Activated T-cell treated with anti-CD3 and anti-CD28 coated beads, Interleukin-2, amount 50 U/mL, for 24 hours (primary cell): ENCODE measurements at regions not wholly inside any gene's neighbourhood (a gene's known extent, or its start where the extent isn't known, plus 50 kb on each side); places are given as distances from the start of the nearest gene placed in this dataset.

Experiments used
- DNase-seq: peaks from one replicate; pipeline ENCODE4 v3.0.0-alpha.2; 2020
- H3K27ac Mint-ChIP-seq: 2 replicates; pipeline ENCODE4 v1.8.0; 2020; ENCODE audit warnings: mild to moderate bottlenecking, mixed read lengths
- H3K27me3 Mint-ChIP-seq: 2 replicates; pipeline ENCODE4 v1.8.0; 2020; ENCODE audit warnings: mixed read lengths
- H3K36me3 Mint-ChIP-seq: 2 replicates; pipeline ENCODE4 v1.8.0; 2020; ENCODE audit warnings: low read depth, mixed read lengths
- H3K4me1 Mint-ChIP-seq: 2 replicates; pipeline ENCODE4 v1.8.0; 2020; ENCODE audit warnings: low read depth, mixed read lengths
- H3K4me3 Mint-ChIP-seq: 2 replicates; pipeline ENCODE4 v1.8.0; 2020; ENCODE audit warnings: mild to moderate bottlenecking, moderate library complexity, mixed read lengths
- H3K9me3 Mint-ChIP-seq: 2 replicates; pipeline ENCODE4 v1.8.0; 2020; ENCODE audit warnings: mixed read lengths

DNA sequence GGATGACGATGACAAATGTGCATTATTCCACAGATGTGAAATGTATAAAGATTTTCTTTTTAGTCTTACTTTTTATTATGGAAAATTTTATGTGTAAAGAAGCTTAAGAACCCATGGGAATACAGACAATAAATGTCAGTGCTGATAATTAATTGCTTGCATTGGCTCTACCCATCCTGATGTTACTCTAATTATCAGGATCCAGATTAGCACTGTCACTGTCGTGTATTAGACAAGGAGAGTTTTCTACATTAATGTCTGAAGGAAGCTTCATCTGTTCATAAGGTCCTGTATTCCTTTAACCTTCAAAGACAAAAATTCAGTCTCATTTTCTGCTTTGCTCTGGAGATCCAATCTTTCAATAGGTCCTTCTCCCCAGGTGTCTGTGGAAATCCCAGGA, 259.1 kb upstream of the ADAMTS5 start:
- H3K27ac Mint-ChIP-seq: no peak overlapping the region
- no peaks in the 10 kb centered on the region for H3K27me3 Mint-ChIP-seq
- no peak for DNase-seq
- no peak overlapping the region for H3K4me3 Mint-ChIP-seq
- H3K36me3 Mint-ChIP-seq: no peaks in the 10 kb centered on the region
- H3K9me3 Mint-ChIP-seq: peaks cover 3% of the 10 kb centered on the region
- H3K4me1 Mint-ChIP-seq: no peaks in the 10 kb centered on the region

DNA sequence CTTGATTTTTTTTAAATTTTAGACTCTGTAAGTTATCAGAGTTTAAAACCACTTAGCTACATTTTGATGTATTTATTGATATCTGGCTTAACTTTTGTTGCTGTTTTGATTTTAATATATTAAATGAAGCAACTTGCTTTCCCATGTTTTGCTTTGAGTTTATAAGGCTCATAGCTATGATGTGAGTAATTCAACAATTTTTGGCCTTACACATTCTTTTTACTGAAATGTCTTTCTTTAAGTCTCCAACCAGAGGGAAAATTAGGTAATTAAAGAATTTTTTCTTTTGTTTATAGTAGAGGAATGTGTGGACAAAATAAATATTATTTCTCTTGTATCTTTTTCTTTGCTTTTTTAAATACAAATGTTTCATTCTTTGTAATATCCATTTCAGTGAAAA, 258.3 kb upstream of the ADAMTS5 start:
- DNase-seq: no peak
- H3K27me3 Mint-ChIP-seq: no peaks in the 10 kb centered on the region
- no peaks in the 10 kb centered on the region for H3K36me3 Mint-ChIP-seq
- peaks cover 3% of the 10 kb centered on the region for H3K9me3 Mint-ChIP-seq
- no peaks in the 10 kb centered on the region for H3K4me1 Mint-ChIP-seq
- H3K27ac Mint-ChIP-seq: no peak overlapping the region
- H3K4me3 Mint-ChIP-seq: no peak overlapping the region

- H3K27ac Mint-ChIP-seq: no peak overlapping the region
- DNase-seq: no peak
- H3K27me3 Mint-ChIP-seq: no peaks in the 10 kb centered on the region
- H3K36me3 Mint-ChIP-seq: no peaks in the 10 kb centered on the region
- H3K9me3 Mint-ChIP-seq: peaks cover 3% of the 10 kb centered on the region
- H3K4me3 Mint-ChIP-seq: no peak overlapping the region
- H3K4me1 Mint-ChIP-seq: no peaks in the 10 kb centered on the region
Measured at GRCh38 chr21:27224169-27224568, 257.3 kb upstream of the ADAMTS5 start.

DNA sequence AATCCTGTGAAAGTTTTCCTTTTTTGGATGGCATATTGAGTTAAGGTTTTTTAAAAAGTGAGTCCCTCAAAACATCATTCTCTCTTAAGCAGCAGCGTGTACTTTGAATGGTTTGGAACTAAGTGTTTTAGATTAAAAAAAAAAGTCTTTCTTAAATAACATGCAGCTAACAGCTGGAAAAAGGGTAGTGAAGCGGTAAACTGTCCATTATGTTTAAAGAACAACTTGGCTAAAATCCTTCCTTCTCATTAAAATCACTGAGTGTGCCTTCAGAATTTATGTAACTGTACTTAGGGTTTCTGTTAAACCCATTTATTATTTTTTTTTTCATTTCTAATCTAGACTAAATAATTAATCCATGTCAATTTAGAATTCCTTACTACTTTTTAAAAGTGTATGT, 254.2 kb upstream of the ADAMTS5 start:
- Mint-ChIP-seq H3K9me3 (peaks cover 18% of the 10 kb centered on the region), H3K4me1 (no peaks in the 10 kb centered on the region), H3K27ac (no peak overlapping the region), H3K27me3 (no peaks in the 10 kb centered on the region), H3K4me3 (no peak overlapping the region), H3K36me3 (no peaks in the 10 kb centered on the region)
- no peak for DNase-seq

DNA sequence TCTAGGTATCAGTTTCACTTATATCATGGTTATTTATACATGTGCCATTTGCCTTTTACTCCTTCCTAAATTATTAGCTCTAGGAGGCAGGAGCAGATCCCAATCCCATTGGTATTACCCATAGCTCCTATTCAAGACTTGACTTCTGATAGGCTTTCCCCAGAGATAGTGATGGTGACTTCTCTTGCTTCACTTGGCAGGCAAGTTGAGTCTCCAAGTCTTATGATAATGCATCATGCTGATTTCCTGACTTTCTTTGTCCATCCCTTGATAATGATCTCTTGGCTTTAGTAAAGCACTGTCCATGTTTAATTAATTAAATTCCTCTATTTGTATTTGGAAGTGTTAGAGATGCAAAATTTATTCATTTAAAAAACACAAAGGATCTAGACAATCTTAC, 253.5 kb upstream of the ADAMTS5 start:
- H3K27ac Mint-ChIP-seq: no peak overlapping the region
- H3K27me3 Mint-ChIP-seq: no peaks in the 10 kb centered on the region
- DNase-seq: no peak
- no peak overlapping the region for H3K4me3 Mint-ChIP-seq
- no peaks in the 10 kb centered on the region for H3K4me1 Mint-ChIP-seq
- H3K9me3 Mint-ChIP-seq: peaks cover 18% of the 10 kb centered on the region
- no peaks in the 10 kb centered on the region for H3K36me3 Mint-ChIP-seq

DNA sequence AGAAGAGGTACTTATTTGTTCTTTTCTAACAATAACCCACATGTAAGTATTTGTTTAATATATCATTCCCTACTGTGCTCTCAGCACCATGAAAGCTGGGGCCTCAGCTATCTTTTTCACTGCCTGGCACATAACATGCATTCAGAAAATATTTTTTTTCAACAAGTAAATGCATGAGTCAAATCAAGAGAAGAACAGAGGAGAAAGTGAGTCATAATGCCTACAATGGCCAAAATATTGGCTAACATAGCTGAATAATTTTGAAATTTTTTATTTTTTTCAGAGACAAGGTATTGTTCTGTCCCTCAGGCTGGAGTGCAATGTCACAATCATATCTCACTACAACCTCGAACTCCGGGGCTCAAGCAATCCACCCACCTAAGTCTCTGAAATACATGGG, 252.2 kb upstream of the ADAMTS5 start:
- Mint-ChIP-seq H3K27me3 (no peaks in the 10 kb centered on the region), H3K36me3 (no peaks in the 10 kb centered on the region), H3K9me3 (peaks cover 18% of the 10 kb centered on the region), H3K4me3 (no peak overlapping the region), H3K27ac (no peak overlapping the region), H3K4me1 (no peaks in the 10 kb centered on the region)
- DNase-seq: no peak

DNA sequence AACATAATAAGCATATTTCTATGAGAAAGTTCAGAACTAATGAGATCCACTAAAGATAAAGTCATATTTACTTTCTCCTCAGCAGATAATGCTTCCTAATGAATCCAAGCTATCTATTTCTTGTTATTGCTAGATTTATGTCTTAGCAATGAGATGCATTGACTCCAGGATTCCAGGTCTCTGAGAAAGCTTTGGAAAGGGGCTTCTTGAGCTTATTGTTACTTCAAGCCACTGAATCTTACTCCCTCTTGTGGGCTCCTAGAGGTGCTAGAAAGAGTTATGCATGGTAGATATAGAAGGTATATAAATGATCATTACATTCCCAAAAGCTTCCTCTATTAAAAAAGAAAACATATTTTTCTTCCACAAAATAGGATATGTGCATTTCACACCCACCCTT, 246.4 kb upstream of the ADAMTS5 start:
- Mint-ChIP-seq H3K4me1 (no peaks in the 10 kb centered on the region), H3K36me3 (no peaks in the 10 kb centered on the region), H3K4me3 (no peak overlapping the region), H3K27ac (no peak overlapping the region), H3K9me3 (peaks cover 9% of the 10 kb centered on the region), H3K27me3 (no peaks in the 10 kb centered on the region)
- no peak for DNase-seq

GRCh38 chr21:27212441-27212840, 245.6 kb upstream of the ADAMTS5 start:
- no peak overlapping the region for H3K27ac Mint-ChIP-seq
- no peaks in the 10 kb centered on the region for H3K4me1 Mint-ChIP-seq
- peaks cover 2% of the 10 kb centered on the region for H3K9me3 Mint-ChIP-seq
- no peak for DNase-seq
- H3K36me3 Mint-ChIP-seq: no peaks in the 10 kb centered on the region
- no peaks in the 10 kb centered on the region for H3K27me3 Mint-ChIP-seq
- H3K4me3 Mint-ChIP-seq: no peak overlapping the region

- Mint-ChIP-seq H3K36me3 (no peaks in the 10 kb centered on the region), H3K27ac (no peak overlapping the region), H3K9me3 (peaks cover 5% of the 10 kb centered on the region), H3K27me3 (no peaks in the 10 kb centered on the region), H3K4me3 (no peak overlapping the region), H3K4me1 (no peaks in the 10 kb centered on the region)
- no peak for DNase-seq
Measured at GRCh38 chr21:27209546-27209945, 242.7 kb upstream of the ADAMTS5 start.

DNA sequence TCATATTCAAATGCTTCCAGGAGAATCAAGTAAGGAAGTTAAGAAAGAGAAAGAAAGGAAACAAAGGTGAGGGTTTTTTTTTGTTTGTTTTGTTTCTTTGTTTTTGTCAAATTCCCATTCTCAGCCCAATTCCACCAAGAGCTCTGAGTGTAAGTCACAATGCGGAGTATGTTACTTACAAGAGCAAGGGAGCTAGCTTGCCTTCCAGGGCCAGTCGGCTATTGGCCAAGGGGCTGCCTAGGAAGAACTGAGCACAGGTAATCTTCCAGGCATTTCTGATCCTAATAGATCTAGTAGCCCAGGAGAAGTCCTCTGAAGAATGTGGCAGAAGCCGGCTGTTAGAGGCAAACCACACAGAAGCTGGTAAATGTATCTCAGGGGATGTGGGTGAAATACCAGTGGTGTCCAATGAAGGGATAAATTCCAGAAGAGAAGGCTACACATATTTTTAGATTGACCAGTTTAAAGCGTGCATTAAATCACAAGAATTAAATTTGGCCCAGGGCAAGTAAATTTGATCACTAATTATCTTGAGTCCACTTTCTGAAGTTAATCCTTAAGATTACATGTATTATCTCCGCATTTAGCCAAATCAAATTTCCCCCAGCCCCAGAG, 239.6 kb upstream of the ADAMTS5 start:
- Mint-ChIP-seq H3K4me1 (no peaks in the 10 kb centered on the region), H3K27ac (no peak overlapping the region), H3K36me3 (no peaks in the 10 kb centered on the region), H3K27me3 (no peaks in the 10 kb centered on the region), H3K9me3 (peaks cover 10% of the 10 kb centered on the region), H3K4me3 (no peak overlapping the region)
- no peak for DNase-seq

GRCh38 chr21:27202301-27202700, 235.4 kb upstream of the ADAMTS5 start:
- H3K4me1 Mint-ChIP-seq: no peaks in the 10 kb centered on the region
- H3K27ac Mint-ChIP-seq: no peak overlapping the region
- H3K9me3 Mint-ChIP-seq: peaks cover 10% of the 10 kb centered on the region
- no peaks in the 10 kb centered on the region for H3K36me3 Mint-ChIP-seq
- no peaks in the 10 kb centered on the region for H3K27me3 Mint-ChIP-seq
- no peak overlapping the region for H3K4me3 Mint-ChIP-seq
- DNase-seq: no peak

- no peak for DNase-seq
- H3K27ac Mint-ChIP-seq: no peak overlapping the region
- H3K27me3 Mint-ChIP-seq: no peaks in the 10 kb centered on the region
- H3K36me3 Mint-ChIP-seq: no peaks in the 10 kb centered on the region
- no peak overlapping the region for H3K4me3 Mint-ChIP-seq
- H3K9me3 Mint-ChIP-seq: peaks cover 9% of the 10 kb centered on the region
- no peaks in the 10 kb centered on the region for H3K4me1 Mint-ChIP-seq
Measured at GRCh38 chr21:27201197-27201596, 234.3 kb upstream of the ADAMTS5 start.

DNA sequence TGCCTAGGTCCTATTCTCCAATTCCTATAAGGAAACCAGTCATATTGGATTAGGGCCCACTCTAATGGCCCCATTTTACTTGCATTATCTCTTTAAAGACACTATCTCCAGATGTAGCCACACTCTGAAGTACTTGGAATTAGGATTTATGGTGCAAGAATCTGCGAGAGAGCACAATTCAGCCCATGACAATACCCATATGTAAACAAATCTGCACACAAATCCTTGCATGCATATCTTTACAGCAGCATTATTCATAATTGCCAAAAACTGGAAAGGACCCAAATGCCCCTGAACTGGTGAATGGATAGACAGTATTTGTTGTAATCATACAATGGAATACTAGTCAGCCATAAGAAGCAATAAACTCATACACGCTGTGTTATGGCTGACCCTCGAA, 229.8 kb upstream of the ADAMTS5 start:
- Mint-ChIP-seq H3K4me1 (no peaks in the 10 kb centered on the region), H3K9me3 (peaks cover 6% of the 10 kb centered on the region), H3K27me3 (no peaks in the 10 kb centered on the region), H3K4me3 (no peak overlapping the region), H3K27ac (no peak overlapping the region), H3K36me3 (no peaks in the 10 kb centered on the region)
- DNase-seq: no peak

DNA sequence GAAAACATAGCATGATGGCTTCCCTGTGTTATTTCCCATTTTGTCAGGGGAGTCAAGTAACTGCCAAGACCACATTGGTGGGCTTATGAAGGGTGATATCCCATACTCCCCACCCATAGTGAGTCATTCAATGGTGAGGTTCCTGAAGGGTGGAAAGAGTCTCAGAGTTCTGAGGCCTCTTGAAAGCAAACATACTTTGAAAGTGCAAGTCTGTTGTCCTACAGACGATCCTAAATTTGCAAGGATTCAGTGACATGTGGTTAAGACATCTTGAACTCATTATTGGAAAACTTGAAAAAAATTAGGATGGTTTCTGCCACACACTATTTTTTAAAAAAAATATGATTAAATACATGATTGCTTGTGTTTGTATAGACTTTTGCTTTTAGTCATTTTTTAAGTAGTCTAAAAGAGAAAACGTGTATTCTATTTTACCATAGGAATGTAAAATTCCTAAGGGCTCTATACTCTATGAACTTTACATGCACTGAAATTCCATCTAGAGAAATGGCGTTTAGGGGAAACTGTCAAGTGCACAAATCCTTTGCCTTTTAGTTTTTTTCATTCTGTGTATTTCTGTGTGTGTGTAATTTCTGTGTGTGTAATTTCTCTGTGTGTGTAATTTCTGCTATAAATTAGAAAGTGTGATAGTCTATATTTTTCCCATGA, 225.5 kb upstream of the ADAMTS5 start:
- no peak for DNase-seq
- no peak overlapping the region for H3K27ac Mint-ChIP-seq
- H3K4me3 Mint-ChIP-seq: no peak overlapping the region
- H3K27me3 Mint-ChIP-seq: no peaks in the 10 kb centered on the region
- H3K4me1 Mint-ChIP-seq: no peaks in the 10 kb centered on the region
- no peaks in the 10 kb centered on the region for H3K36me3 Mint-ChIP-seq
- peaks cover 7% of the 10 kb centered on the region for H3K9me3 Mint-ChIP-seq

- Mint-ChIP-seq H3K4me1 (no peaks in the 10 kb centered on the region), H3K27ac (no peak overlapping the region), H3K9me3 (peaks cover 6% of the 10 kb centered on the region), H3K27me3 (no peaks in the 10 kb centered on the region), H3K4me3 (no peak overlapping the region), H3K36me3 (no peaks in the 10 kb centered on the region)
- DNase-seq: no peak
Measured at GRCh38 chr21:27190601-27191000, 223.7 kb upstream of the ADAMTS5 start.

GRCh38 chr21:27189870-27190269, 223.0 kb upstream of the ADAMTS5 start:
- Mint-ChIP-seq H3K4me3 (no peak overlapping the region), H3K4me1 (no peaks in the 10 kb centered on the region), H3K27ac (no peak overlapping the region), H3K27me3 (no peaks in the 10 kb centered on the region), H3K36me3 (no peaks in the 10 kb centered on the region), H3K9me3 (peaks cover 6% of the 10 kb centered on the region)
- DNase-seq: no peak
